ENCODE measurements at regions not wholly inside any gene's neighbourhood (a gene's known extent, or its start where the extent isn't known, plus 50 kb on each side); places are given as distances from the start of the nearest gene placed in this dataset.
"Not testable (repeated sequence)": the region's sequence is repeated elsewhere in the genome, so short reads cannot be mapped to it uniquely, and the experiment has no call there.

DNA sequence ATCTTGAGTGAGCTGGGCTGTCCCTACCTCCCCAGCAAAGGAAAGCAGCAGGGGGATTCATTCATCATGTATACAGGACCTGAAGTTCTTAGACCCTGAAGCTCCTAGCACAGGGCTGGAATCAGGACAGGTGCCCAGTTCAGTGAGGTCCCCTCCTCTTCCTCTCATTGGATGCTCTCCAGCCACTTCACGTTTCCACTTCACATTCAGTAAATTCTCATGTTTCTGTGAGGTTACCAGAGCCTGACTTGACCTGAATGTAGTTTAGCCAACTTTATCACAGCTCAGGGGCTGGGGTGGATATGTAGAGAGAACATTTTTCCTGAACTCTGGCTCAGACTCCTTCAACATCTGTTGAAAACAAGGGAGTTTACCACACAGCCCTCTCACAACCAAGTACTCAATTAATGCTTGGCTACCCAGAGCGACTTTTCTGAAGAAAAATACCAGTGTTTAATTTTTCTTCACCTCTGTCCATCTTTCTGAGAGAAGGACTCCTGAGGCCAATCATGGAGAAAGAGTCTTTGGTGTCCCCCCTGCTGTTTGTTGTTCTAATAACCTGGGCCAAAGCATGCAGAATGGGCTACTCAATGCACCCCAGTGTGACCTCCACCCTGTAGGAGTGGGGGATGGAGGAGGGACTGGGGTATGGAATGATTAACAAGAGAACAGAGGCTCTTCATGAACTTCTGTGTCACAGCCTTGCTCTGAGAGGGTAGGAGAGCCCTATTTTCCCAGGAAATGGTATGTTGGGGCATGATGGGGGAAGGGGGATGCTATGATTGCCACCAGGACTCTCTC is 108.3 kb upstream of the FGGY start:
- no peak for DNase-seq

DNA sequence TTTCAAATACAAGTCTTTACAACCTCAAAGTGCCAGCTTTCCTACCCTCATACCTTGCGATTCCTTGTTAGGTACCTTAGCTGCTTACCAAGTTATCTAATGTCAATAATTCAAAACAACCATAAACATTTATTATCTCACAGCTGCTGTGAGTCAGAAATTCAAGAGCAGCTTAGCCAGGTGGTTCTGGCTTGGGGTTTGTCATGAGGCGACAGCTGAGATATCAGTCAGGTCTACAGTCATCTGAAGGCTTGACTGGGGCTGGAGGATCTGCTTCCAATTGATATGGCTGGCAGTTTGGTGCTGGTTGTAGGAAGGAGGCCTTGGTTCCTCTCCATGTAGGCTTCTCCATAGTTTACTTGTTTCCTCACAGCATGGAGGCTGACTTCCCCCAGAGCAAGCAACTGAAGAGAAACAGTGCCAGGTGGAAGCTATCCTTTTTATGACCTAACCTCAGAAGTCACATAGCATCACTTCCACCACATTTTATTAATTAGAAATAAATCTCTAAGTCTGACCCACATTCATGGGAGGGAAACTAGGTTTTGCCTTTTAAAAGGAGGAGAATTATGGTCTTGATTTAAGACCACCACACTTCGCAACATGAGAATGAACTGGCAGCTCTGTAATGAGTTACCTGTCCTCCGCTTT is 103.3 kb upstream of the FGGY start:
- DNase-seq: no peak

DNA sequence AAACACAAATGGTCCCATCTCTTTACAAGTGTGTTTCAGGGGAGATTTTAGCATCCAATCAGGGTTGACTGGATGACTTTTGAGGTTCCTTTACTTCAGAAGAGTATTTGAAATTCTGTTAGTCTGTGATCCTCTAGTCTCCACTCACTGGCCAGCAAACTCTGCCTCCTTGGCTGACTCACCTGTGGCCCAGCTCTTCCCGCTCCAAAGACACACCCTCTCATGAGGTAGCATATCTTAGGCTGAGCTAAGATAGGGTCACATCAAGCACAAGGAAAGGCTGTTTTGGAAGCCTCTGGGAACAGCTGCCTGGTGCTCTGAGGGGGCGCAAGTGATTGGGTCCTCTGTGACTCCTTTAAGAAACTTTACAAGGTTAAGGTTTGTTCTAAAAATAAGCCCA is 102.3 kb upstream of the FGGY start:
- DNase-seq: no peak

DNA sequence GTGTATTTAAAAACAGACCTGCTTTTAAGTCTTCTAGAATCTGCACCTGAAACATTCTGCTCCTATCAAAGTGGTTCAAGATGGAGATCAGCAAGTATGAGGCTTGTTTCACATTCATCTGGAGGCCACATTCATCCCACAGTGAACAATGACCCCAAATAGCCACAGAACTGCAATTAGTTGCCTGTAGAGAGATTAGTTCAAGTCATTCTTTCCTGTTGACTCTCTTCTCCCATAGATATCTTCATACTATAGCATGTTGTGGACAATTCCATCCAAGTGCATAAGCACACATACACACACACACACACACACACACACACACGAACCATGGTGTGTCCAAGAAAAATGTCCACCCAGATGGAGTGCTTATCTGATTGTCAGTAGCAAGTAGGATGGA is 101.7 kb upstream of the FGGY start:
- no peak for DNase-seq

DNA sequence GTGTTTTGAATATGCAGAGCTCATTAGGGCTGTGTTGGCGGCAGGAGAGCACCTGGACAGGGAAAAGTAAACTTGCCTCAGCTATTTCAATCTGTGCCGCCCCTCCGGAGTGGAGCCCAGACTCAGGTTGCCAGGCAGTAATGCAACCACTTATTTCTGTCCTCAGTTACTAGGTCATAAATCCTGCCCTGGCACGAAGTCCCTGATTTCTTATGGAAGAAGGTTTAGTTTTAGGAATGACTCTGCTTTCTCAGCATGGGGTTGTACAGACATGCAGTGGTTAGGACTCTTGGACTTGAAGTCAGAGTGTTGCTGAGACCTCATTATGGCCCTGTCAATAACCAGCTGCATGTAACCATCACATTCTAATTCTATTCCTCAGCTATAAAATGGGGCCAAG is 98.3 kb upstream of the FGGY start:
- no peak for DNase-seq

DNA sequence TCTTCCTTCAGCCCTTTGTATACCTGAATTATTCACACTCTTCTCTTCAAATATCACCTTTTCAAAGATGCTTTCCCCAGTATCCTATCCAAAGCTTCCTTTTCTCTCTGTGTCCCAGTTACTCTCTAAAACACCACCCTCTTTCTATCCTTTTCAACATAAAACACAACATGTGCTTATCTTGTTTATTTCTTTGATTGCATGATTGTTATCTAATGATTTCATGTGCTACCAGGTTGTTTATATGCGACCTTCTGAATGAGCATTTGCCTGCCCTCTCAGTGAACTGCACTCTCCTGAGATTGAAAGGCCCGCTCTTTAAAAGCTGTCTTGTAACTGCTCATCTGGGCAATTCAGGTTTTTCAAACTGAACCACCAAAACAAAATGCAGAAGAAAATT is 97.7 kb upstream of the FGGY start:
- DNase-seq: no peak

DNA sequence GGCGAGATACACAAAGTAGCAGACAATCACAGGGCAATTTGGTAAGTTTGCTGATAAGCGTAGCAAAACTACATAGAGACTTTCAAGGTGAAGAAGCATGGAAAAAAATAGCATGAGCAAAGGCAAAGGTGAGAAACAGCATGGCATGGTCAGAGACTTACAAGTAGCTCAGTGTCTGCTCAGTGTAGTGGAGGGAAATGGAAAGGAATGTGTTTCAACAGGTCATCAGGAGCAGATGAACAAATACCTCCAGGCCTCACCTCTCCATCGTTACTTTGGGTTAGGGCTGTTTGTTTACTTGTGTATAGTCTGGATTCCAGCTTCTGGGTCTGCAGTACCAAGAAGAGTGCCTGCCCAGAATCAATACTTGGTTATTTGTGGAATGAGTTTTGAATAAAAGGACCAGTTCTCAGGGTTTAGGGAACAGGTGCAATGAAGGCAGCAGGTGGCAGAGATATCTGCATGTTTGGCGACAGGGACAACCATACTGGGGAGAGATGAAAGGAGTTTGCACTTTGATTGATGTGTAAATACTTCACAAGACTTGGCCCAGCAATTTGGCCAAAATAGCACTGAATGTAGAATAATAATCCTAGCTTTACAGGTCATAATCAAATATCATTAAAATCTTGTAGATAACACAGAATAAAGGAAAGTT is 97.0 kb upstream of the FGGY start:
- no peak for DNase-seq

DNA sequence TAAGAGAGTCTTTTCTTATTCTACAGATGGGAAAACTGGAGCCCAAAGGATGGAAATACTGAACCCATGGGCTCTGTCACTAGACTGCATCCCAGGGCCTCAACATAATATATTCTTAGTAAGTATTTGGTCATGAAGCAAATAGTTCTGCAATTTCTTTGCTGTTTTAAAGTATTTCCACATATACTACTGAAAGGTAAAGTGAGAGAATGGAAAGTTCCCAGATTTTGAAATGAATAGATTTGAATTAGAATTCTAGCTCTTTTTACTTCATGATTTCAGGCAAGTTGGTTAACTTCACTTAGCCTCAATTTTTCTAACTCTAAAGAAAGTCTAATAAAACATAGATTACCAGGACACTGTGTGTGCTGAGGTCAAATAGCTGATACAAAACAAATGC is 95.6 kb upstream of the FGGY start:
- DNase-seq: no peak

DNA sequence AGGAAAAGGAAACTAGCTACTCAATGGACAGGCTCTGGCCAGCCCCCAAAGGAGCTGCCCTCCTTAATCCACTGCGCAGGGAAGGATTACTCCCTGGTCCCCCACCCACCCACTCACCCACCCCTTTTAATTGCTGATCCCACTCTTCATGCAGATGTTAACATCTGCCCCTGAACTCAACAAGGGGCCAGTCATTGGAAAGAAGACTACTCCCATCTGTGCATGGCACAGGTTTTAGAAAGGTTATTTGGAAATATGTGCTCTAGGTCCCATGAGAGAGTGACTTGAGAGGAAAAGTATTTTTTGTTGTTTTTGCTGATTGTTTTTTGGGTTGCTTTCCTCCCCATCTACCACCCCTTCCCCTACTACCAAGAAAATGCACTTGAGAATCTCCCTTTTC is 94.4 kb upstream of the FGGY start:
- DNase-seq: no peak

DNA sequence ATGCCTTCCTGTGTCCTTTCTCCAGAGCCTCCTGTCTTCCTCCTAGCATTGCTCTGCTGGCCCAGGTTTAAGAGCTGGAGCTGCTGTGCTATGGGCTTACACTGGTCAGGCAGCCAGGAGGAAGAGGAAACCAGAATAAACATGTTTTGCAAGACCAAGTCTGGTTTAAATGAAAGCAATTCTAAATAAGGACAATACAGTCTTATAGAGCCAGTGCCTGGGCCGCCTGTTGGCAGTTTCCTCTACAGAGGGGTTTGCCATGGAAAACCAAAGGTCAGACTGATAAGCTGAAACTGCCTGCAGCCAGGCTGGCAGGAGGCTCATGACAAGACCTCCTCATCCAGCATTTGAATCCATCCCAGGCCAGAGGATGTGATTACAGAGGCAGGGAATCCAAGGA is 92.9 kb upstream of the FGGY start:
- DNase-seq: no peak

DNA sequence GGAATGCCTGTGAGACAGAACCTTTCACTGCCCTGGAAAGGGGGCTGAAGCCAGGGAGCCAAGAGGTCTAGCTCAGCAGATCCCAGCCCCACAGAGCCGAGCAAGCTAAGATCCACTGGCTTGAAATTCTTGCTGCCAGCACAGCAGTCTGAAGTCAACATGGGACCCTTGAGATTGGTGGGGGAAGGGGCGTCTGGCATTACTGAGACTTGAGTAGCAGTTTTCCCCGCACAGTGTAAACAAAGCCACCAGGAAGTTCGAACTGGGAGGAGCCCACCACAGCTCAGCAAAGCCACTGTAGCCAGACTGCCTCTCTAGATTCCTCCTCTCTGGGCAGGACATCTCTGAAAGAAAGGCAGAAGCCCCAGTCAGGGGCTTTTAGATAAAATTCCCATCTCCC is 90.3 kb upstream of the FGGY start:
- DNase-seq: not testable (repeated sequence)

DNA sequence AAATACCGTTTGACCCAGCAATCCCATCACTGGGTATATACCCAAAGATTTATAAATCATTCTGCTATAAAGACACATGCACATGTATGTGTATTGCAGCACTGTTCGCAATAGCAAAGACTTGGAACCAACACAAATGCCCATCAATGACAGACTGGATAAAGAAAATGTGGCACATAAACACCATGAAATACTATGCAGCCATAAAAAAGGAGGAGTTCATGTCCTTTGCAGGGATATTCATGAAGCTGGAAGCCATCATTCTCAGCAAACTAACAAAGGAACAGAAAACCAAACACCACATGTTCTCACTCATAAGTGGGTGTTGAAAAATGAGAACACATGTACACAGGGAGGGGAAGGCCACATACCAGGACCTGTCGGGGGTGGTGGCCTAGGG is 86.5 kb upstream of the FGGY start:
- DNase-seq: not testable (repeated sequence)

DNA sequence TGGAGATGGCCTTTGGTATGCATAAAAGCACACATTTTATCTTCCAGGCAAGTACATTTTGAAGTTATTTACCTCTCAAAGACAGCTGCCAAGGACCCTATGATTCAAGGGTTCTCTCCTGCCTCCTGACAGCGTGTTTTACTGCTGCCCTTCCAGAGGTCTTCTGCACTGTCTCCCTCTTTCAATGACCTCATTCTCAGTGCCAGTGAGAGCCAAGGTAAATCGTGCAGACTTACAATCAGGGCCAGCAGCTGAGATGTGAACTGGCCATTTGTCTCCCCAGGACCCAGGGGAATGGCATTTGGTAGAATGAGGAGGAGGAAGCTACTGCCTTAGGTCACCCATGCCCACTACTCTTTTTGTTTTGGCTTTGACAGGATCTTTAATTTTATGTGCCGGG is 84.2 kb upstream of the FGGY start:
- DNase-seq: no peak

DNA sequence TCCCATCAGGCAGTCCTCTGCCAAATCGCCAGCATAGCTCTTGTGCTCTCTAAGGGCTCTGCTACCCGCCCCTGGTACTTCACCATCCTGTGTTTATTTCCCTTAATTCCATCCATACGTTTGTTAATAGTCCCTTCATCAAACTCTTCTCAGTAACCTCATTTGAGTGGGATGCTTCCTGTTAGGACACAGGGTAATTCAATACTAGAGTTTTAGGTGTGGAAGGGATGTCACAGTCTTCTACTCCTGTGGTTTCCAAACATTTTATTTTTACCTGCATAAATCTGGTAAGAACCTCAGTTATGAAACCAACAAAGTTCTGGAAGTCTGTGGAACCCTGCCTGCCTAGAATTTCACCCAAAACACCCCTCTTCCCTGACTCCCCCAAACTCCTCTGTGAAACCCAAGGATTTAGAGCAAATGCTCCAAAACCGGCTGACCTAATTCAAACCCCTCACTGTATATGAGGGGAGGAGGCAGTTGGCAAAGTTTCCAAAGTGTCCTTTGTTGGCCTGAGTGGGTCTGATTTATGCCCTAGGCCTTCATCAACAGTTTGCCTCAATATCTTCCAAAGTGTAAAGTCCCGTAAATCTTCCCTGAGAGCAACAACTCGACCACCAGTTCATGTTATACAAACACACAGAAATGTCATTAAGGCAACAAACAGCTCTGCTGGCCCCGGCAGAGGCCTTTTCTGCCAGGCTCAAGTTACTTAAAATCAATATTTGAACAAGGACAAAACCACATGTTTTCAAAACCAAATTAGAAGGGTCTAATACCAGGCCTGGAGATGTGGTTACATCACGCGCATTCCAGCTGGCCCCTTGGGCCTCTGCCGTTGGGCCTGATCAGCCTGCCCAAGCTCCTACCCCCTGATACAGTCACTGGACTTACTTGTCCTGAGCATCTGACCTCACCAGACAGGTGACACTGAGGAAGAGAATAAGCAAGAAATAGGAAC is 82.4 kb upstream of the FGGY start:
- no peak for DNase-seq

DNA sequence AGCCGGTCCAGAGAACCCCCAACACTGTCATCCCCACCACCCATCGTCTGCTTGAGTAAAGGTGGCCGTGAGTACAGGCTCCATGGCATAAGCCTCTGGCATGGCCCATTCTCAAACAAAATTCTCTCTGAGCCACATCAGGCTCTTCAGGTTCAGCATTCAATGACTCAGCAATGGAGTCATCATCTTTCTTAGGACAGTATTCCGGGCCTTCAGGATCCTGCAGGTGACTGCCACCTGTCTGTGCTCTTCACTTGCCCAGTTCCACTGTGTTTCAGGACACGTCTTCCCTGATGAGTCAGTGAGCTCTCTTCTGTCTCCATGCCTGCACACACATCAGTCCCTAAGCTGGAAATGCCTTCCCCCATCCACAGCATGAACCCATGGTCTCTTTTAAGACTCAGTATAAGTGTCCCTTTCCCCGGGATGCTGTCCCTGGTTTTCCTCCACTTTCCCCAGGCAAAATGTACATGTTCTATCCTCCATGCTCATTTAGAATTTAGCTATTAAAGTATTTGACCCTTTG is 81.1 kb upstream of the FGGY start:
- no peak for DNase-seq

DNA sequence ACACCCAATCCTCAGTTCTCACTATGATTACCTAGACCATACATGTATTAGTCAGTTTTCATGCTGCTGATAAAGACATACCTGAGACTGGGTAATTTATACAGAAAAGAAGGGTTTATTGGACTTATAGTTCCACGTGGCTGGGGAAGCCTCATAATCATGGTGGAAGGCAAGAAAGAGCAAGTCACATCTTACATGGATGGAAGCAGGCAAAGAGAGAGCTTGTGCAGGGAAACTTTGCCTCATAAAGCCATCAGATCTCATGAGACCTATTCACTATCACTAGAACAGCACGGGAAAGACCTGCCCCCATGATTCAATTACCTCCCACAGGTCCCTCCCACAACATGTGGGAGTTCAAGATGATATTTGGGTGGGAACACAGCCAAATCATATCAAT is 79.5 kb upstream of the FGGY start:
- DNase-seq: not testable (repeated sequence)

DNA sequence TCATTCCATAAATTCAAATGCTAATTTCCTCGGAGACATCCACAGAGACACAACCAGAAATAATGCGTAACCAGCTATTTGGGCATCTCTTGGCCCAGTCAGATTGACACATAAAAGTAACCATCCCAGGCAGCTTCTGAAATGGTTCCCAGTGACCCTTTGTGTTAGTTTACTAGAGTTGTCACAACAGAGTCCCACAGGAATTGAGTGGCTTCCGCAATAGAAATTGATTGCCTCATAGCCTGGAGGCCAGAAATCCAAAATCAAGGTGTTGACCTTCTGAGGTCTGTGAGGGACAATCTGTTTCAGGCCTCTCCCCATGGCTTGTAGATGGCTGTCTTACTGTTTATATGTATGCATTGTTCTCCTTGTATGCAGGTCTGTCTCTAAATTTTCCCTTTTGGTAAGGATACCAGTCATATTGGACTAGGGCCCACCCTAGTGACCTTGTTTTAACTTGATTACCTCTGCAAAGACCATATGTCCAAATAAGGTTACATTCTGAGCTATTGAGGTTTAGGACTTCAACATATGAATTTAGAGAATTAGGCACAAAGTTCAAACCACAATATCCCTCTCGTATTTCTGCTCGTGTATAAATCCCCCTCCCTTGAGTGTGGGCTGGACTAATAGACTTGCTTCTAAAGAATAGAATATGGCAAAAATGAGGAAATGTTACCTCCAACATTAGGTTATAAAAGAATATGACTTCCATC is 78.2 kb upstream of the FGGY start:
- no peak for DNase-seq

DNA sequence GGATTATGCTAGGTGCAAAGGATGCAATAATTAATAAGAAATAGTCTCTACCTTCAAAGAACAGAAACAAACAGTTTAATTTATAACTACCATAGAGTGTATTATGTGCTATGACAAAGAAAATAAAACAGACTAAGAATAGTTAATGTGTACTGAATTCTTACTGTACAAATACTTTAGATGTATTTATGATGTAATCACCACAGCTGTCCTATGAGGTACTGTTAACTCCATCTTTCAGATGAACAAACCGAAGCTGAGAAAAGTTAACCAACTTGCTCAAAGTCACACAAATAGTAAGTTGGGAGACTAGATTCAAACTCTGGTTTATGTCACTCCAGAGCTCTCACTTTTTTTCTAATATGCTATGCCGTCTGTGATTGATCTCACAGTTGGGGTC is 77.0 kb upstream of the FGGY start:
- DNase-seq: no peak

DNA sequence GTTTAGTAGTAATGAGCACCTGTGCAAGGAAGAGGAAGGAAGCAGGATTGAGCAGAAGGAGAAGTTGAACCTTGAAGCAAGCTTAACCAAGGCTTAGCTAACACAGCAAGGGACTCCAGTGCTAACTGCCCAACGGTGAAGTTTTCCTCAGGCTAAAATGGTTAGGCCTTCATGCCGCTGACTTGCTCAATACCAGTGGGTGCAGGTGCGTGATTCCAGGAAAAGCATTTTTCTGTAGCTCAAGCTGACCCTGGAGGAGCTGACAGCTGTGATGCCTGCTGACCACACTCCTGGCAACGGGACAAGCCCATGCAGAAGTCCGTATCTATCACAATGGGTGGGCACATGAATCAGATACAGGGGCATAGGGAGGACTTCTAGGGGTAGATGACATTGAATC is 76.5 kb upstream of the FGGY start:
- DNase-seq: no peak

DNA sequence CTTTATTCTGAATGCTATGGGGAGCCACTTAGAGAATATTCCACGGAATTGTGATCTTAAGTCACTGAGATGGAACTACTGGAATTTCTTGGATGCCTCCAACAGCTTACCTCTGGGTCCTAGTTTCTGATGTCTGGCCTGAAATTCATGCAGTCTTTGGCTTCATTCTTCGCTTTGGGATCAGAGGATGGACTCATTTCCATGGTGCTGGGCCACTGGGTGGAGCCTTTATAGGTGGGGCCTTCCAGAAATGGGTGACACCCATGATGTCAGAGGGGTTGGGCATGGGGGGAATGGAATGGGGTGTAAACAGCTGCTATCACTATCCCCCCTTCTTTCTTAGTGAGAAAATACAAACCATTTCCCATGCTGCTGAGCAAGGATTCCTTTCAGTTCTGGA is 73.7 kb upstream of the FGGY start:
- no peak for DNase-seq

DNA sequence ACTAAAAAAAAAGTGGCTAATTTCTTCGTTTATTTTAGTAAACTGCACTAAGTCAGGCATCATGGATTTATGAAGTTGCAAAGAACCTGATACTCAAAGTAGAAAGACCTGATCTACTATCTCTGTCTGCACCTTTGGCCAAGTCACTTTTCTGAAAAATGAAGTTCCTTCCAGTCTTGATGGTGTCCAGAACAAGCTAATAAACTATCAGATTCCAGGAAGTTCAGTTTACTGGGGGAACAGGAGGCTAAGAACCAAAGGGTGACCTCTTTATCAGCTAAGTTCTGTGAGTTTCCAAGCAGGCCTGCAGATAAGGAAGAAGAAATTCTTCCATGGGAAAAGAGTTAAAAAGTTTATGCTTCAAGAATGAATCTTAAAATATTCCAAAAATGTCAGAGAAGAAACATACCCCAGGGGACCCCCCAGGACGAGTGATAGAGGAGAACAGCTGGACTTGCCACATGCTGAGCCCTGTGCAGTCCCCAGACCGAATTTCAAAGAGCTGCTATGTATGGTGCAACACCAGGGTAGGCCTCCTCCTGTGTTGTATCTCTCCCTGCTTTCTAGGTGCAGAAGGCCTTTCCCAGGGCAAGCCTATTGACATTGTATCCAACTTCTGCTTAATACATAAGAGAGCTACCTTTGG is 72.8 kb upstream of the FGGY start:
- no peak for DNase-seq
